Cardiac muscle cell (in vitro differentiated cells and primary cell): ENCODE measurements at regions not wholly inside any gene's neighbourhood (a gene's known extent, or its start where the extent isn't known, plus 50 kb on each side); places are given as distances from the start of the nearest gene placed in this dataset.

Source experiments
- DNase-seq, 2 donors: peaks; one replicate each; pipeline versions ENCODE4 v3.0.0 to v3.0.0-alpha.2; 2010 to 2017; ENCODE audit warnings: low read depth in 1 of 2, low spot score in 1 of 2
- H3K27ac ChIP-seq: fragments of 200-600 bp; sonication (generic); 2 replicates; pipeline ENCODE4 v1.5.1; 2016
- H3K27me3 ChIP-seq: fragments of 200-600 bp; sonication (generic); 2 replicates; pipeline ENCODE4 v1.6.0; 2016; ENCODE audit warnings: control low read depth
- H3K36me3 ChIP-seq: fragments of 200-600 bp; sonication (generic); 2 replicates; pipeline ENCODE4 v1.5.1; 2016; ENCODE audit warnings: control low read depth
- H3K4me1 ChIP-seq: fragments of 200-600 bp; sonication (generic); 2 replicates; pipeline ENCODE4 v1.8.1; 2017; ENCODE audit warnings: low read depth, mild to moderate bottlenecking, mixed run types
- H3K4me3 ChIP-seq: fragments of 200-600 bp; sonication (generic); 2 replicates; pipeline ENCODE4 v1.5.1; 2016; ENCODE audit warnings: mild to moderate bottlenecking
- H3K9me3 ChIP-seq: fragments of 200-600 bp; sonication (generic); 2 replicates; pipeline ENCODE4 v1.5.1; 2017; ENCODE audit warnings: low read depth, mild to moderate bottlenecking, control low read depth
- TF ChIP-seq, protein P1 (sequence below): IDR thresholded peaks from 2 replicates; pipeline ENCODE4 v1.5.1; 2012; ENCODE audit warnings: low read depth, mild to moderate bottlenecking, low read length

DNA sequence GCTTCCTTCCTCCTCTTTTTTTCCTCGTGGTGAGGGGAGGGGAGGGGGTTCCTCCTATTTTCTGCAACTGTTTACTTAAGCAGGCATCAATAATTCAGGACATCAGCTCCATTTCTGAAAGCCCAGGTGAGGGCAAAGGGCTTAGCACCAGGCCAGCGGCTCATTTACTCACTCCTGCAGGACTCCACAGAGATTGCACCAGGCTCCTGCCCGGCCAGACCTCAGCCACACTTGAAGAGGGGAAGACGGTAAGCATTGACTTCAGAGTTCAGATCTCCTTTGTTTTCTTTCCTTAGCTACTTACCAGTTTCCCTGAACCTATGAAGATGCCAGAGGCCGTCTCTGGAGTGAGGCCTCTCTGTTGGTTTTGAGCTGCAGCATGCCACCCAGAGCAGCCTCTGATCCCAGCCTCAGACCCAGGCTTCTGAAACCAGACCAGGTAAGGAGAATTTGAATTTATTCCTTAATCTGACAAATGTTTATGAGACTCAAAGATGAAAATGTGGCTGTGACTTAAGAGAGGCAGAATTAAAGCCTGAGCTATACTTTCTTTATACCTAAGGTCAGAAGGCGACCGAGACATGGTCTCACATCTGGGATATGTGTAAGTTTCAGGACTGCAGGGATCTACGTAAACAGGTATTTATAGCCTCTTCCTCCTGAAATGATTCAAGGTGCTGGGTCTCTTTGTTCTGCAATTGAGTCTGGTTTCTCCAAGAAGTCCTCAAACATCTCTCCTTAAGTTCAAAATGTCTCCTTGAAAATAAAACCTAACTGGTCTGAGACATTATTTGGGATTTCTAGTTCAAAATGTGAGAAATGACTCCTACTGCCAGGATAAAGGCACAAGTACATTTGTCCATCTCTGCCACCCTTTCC, 272.5 kb upstream of the RUNX1 start:
- Histone ChIP-seq H3K36me3 (no peaks in the 10 kb centered on the region), H3K27me3 (peaks cover 73% of the 10 kb centered on the region), H3K9me3 (no peaks in the 10 kb centered on the region), H3K4me3 (no peak overlapping the region), H3K27ac (no peak overlapping the region), H3K4me1 (peaks cover 3% of the 10 kb centered on the region)
- TF ChIP-seq, protein P1, sequence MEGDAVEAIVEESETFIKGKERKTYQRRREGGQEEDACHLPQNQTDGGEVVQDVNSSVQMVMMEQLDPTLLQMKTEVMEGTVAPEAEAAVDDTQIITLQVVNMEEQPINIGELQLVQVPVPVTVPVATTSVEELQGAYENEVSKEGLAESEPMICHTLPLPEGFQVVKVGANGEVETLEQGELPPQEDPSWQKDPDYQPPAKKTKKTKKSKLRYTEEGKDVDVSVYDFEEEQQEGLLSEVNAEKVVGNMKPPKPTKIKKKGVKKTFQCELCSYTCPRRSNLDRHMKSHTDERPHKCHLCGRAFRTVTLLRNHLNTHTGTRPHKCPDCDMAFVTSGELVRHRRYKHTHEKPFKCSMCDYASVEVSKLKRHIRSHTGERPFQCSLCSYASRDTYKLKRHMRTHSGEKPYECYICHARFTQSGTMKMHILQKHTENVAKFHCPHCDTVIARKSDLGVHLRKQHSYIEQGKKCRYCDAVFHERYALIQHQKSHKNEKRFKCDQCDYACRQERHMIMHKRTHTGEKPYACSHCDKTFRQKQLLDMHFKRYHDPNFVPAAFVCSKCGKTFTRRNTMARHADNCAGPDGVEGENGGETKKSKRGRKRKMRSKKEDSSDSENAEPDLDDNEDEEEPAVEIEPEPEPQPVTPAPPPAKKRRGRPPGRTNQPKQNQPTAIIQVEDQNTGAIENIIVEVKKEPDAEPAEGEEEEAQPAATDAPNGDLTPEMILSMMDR, result no peak
- DNase-seq, result no peak

DNA sequence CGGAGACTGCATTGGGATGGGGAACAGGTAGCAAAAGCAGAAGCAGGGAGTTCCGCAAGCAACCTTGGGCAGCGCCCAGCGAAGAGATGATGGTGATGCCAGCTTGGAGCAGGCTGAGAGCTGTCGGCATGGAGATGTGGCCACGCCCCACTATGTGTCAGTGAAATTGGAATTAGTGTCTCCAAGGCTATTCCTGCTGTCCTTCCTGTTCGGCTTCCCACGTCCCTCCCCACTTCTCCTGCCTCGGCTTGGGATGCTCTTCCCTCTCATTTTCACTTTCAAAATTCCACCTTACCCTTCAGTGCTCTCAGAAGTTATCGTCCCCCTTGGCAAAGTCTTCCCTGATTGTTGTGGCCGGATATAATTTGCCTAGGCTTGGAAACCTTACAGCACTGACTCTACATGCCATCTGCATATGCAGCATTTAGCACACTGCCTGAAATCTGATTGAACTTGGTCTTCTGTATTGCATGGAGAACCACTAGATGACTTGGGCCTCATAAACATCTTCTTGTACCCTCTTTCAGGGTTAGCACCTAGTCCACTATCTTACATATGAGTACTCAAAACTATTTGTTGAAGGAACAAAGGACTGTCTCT, 270.7 kb upstream of the RUNX1 start:
- no peaks in the 10 kb centered on the region for H3K9me3 ChIP-seq
- no peak overlapping the region for H3K4me3 ChIP-seq
- H3K4me1 ChIP-seq, result peaks cover 3% of the 10 kb centered on the region
- H3K27me3 ChIP-seq, result peaks cover 60% of the 10 kb centered on the region
- TF ChIP-seq, protein P1, result no peak
- no peaks in the 10 kb centered on the region for H3K36me3 ChIP-seq
- no peak overlapping the region for H3K27ac ChIP-seq
- DNase-seq, result no peak

DNA sequence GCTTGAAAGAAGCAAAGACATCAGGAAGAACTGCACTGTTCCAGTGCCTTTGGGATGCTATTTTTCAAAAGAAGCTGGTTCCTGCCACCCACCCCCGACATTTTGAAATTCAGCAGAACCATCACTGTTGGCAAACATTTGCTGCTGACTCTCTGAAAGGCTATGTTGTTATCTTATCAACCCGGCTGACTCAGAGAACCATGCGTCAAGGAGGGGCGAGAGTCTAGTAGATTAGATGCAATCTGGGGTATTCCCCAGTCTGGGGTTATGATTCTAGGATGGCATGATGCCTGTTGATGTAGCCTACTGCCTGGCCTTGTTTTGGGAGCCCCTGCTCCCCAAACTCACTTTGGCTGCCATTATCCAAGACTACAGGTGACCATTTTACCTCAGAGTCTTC, 267.8 kb upstream of the RUNX1 start:
- H3K27me3 ChIP-seq, result peaks cover 38% of the 10 kb centered on the region
- no peaks in the 10 kb centered on the region for H3K9me3 ChIP-seq
- TF ChIP-seq, protein P1, result no peak
- H3K36me3 ChIP-seq, result no peaks in the 10 kb centered on the region
- H3K4me3 ChIP-seq, result no peak overlapping the region
- peak in 1 of 2 donors; percentile 87 for DNase-seq
- H3K27ac ChIP-seq, result no peak overlapping the region
- peaks cover 3% of the 10 kb centered on the region for H3K4me1 ChIP-seq

DNA sequence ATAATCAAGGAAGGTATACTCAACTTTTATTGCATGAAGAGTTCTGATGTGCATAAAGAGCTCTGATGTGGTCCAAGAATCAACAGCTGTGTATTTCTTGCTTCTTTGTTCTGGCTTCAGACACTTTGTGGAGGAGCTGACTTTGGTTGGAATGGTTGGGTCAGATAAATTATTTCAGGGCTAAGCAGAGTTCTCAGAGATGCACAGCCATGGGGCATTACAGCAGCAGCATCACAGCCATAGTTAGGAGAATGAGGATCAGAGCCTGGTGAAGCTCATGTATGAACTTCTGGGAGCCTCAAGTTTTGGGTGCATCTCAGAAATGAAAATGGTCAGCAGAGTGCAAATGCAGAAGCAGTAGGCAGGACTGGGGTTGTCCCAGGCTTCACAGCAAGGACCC, 267.4 kb upstream of the RUNX1 start:
- peaks cover 3% of the 10 kb centered on the region for H3K4me1 ChIP-seq
- no peak overlapping the region for H3K4me3 ChIP-seq
- H3K27ac ChIP-seq, result no peak overlapping the region
- H3K27me3 ChIP-seq, result peaks cover 33% of the 10 kb centered on the region
- no peaks in the 10 kb centered on the region for H3K36me3 ChIP-seq
- no peaks in the 10 kb centered on the region for H3K9me3 ChIP-seq
- peak in 1 of 2 donors; percentile 24 for DNase-seq
- TF ChIP-seq, protein P1, result no peak

DNA sequence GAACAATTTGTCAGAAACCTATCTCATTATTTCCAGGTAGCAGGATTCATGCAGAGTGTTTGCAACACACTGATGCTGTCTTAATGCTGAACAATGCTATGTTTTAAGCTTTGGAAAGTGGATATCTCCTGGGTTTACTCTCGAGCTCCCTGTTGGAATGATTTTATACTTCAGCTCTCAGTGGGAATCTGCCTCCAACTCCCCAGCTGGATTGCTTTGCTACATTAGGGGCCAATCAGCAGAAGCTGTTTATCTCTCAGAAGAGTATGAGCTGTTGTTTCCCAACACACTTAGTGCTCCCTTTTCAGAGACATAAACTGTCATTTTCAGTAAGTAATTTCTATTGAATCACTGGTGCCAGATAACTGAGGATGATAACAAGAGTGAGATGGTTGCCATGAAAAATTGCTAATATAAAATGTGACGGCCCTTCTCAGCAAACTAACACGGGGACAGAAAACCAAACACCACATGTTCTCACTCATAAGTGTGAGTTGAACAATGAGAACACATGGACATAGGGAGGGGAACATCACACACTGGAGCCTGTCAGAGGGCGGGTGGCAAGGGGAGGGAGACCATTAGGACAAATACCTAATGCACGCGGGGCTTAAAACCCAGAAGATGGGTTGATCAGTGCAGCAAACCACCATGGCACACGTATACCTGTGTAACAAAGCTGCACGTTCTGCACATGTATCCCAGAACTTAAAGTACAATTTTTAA, 265.9 kb upstream of the RUNX1 start:
- Histone ChIP-seq H3K9me3 (no peaks in the 10 kb centered on the region), H3K27me3 (peaks cover 19% of the 10 kb centered on the region), H3K4me3 (no peak overlapping the region), H3K36me3 (no peaks in the 10 kb centered on the region), H3K27ac (no peak overlapping the region), H3K4me1 (peaks cover 3% of the 10 kb centered on the region)
- TF ChIP-seq, protein P1, result no peak
- DNase-seq, result peak in 1 of 2 donors; percentile 78
